ENCODE measurements at regions not wholly inside any gene's neighbourhood (a gene's known extent, or its start where the extent isn't known, plus 50 kb on each side); places are given as distances from the start of the nearest gene placed in this dataset.
A peak's percentile ranks its signal among the peaks of the same experiment; 100 is the strongest.
"Not testable (repeated sequence)": the region's sequence is repeated elsewhere in the genome, so short reads cannot be mapped to it uniquely, and the experiment has no call there.

DNA sequence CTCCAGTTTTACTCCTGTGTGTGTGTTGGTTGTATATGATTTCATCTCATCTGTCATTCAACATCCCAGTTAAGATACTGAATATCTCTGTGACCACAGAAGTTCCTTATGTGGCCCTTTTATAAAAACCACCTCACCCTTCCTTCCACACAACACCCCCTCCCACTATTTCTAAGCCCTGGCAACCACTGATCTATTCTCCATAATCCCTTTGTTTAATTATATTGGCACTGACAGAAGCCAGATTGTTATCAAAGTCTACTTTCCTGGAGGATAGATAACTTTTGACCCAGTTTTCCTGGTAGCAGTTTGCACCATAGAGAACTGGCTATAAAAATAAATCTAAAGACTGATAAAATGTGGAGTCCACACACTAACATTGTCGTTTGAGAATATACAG, 902.8 kb downstream of the SLC16A7 start:
- DNase-seq (ENCODE audit: low spot score) = no peak
- in situ Hi-C loops (cut with HindIII; ENCODE audit: low sequenced_read_pairs) = no loop called here

DNA sequence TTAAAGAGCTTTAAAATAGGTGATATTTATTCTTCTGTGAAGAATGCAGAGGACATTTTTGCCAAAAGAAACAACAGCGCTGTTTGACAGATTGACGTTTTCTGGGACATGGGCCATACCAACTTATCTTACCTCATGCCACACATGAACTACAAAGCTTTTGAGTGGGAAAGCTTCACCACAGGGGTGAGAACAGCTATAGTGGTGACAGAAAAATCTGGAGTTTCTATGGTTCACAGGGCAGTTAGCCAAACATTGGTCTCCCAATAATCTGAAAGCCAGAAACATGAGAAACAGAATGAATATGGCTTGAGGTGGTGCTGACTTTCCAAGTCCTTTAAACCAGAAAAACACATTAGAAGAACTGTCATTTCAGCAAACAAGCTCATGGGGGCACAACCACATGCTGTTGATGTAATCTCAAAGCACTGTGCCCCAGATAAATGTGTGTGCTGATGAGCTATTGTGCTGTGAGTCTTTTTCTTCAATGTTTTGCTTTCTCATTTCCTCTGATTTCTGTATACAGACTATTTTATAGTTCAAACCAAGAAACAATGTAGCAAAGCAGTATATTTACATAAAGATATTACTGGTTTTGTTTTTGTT, 905.4 kb downstream of the SLC16A7 start:
- in situ Hi-C loops (cut with HindIII; ENCODE audit: low sequenced_read_pairs) = no loop called here
- DNase-seq (ENCODE audit: low spot score) = no peak

DNA sequence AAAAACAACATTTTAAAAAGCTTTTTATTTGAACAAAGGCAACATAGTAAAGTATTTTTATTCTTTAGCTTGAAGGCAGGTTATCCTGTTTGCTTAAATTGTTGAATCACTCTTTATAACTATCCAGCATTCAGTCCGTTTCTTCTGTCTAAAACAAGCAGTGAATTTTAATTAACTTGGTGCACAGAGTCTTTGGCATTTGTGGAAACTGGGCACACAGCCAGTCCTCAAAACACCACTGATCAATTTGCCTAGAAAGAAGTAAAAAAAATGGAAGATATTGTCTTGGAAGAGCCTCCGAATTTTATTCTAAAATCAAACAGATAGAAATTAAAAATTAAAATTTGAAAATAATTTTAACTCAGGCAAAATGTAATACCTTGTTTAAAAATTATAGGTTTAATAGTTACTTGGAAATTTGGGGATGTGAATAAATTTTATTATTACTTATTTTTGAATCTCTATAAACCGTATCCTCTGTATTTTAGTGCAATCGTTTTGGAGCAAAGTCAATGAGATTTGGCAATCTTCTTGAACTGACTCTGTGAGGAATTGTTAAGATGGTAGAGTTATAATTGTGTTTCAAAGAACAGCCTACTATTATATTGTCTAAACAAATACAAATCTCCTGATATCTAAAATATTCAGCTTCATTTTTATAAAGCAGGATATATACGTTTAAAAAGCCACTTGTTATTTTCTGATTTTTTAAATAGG, 927.0 kb downstream of the SLC16A7 start:
- in situ Hi-C loops (cut with HindIII; ENCODE audit: low sequenced_read_pairs) = no loop called here
- DNase-seq (ENCODE audit: low spot score) = peak; percentile 27

DNA sequence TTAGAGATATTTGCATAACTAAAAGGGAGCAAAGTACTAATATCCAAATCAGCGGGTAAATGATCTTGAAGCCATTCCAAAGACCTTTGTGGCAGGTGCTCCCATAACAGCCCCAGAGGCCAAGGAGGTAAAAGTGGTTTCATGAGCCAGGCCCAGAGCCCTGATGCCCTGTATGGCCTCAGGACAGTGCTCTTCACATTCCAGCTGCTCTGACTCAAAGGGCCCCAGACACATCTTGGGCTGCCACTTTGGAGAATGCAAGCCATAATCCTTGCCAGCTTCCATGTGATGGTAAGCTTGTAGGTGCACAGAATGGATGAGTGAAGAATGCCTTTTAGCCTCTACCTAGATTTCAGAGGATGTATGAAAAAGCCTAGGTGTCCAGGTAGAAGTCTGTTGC, 933.4 kb downstream of the SLC16A7 start:
- in situ Hi-C loops (cut with HindIII; ENCODE audit: low sequenced_read_pairs) = no loop called here
- no peak for DNase-seq (ENCODE audit: low spot score)

DNA sequence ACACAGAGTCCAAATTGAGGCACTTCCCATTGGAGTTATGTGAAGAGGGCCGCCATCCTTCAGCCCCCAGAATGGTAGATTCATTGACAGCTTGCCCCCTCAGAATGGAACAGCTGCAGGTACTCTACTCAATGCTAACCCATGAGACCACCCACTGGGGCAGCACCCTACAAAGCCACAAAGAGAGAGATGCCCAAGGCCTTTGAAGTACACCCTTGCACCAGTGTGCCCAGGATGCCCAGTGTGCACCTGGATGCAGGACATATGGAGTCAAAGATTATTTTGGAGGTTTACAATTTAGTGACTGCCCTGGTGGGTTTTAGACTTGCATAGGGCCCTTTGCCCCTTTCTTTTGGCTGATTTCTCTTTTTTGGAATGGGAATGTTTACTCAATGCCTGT, 933.9 kb downstream of the SLC16A7 start:
- no peak for DNase-seq (ENCODE audit: low spot score)
- in situ Hi-C loops (cut with HindIII; ENCODE audit: low sequenced_read_pairs) = no loop called here

DNA sequence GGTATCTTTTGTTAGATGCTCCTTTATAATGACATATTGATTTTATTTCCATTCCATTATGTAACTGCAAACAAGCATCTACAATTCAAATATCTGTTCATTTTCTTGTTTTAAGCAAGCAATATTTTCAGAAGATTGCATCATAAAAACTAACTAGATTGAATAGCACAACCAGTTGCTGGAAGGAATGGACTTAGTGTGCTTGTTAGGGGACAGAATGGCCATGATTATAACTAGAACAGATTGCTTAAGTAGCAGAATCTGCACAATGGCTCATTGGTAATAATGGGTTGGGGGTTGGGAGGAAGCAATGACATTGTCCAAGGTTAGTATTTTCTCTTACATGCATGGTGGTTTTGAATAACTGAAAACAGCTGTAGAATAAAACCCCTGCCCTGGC, 939.5 kb downstream of the SLC16A7 start:
- DNase-seq (ENCODE audit: low spot score) = no peak
- in situ Hi-C loops (cut with HindIII; ENCODE audit: low sequenced_read_pairs) = no loop called here

DNA sequence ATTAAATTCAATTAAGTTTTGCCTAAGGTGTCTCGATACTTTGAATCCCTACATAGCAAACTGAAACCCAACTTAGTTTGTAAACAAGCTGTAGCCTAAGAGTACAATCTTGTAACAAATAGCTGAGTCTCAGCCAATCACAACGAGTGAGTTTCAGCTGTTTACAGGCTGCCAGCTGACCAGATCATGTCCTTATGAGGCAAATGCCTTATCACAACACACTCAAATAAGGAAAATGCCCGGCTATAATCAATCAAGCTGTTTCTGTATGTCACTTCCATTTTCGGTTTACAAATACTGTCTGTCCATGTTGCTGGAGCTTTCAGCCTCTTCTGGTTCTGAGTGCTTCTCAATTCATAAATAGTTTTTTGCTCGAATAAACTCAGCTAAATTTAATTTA, 943.8 kb downstream of the SLC16A7 start:
- in situ Hi-C loops (cut with HindIII; ENCODE audit: low sequenced_read_pairs) = no loop called here
- DNase-seq (ENCODE audit: low spot score) = no peak

DNA sequence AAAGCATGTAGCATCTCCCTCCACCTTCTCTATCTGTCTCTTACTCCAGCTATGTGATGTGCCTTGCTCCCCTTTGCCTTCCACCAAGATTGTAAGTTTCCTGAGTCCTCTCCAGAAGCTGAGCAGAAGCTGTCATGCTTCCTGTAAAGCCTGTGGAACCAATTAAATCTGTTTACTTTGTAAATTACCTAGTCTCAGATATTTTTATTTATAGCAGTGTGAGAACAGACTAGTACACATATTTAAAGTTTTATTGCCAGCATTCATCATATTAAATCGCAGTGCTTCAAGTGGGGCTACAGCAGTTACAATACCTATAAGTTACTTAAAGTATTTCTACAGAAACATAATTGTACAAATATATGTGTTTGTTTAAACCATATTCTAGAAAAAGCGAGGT, 973.1 kb downstream of the SLC16A7 start:
- in situ Hi-C loops (cut with HindIII; ENCODE audit: low sequenced_read_pairs) = no loop called here
- no peak for DNase-seq (ENCODE audit: low spot score)

DNA sequence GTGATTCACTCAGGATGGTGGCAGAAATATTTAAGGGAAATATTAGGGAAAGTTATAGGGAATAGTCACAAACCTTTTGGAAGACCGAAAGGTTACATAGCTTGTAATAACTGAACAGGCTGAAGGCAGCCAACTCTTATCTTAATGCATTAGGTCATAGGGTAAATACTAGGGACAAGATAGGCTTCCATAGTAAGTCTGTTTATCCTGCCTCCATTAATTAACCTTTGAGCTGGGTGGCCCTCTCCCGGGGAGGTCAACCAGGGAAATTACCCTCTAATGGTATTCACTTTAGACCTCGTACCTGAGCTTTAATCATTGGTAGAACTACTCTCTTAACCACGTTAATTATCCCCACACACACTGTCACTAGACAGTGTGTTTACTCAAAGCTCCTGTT, 981.8 kb downstream of the SLC16A7 start:
- DNase-seq (ENCODE audit: low spot score) = no peak
- in situ Hi-C loops (cut with HindIII; ENCODE audit: low sequenced_read_pairs) = no loop called here

DNA sequence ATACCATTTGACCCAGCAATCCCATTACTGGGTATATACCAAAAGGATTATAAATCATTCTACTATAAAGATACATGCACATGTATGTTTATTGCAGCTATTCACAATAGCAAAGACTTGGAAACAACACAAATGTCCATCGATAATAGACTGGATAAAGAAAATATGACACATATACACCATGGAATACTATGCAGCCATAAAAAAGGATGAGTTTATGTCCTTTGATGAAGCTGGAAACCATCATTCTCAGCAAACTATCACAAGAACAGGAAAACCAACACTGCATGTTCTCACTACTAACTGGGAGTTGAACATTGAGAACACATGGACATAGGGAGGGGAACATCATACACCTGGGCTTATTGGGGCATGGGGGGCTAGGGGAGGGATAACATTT, 991.8 kb downstream of the SLC16A7 start:
- in situ Hi-C loops (cut with HindIII; ENCODE audit: low sequenced_read_pairs) = not testable (repeated sequence)

DNA sequence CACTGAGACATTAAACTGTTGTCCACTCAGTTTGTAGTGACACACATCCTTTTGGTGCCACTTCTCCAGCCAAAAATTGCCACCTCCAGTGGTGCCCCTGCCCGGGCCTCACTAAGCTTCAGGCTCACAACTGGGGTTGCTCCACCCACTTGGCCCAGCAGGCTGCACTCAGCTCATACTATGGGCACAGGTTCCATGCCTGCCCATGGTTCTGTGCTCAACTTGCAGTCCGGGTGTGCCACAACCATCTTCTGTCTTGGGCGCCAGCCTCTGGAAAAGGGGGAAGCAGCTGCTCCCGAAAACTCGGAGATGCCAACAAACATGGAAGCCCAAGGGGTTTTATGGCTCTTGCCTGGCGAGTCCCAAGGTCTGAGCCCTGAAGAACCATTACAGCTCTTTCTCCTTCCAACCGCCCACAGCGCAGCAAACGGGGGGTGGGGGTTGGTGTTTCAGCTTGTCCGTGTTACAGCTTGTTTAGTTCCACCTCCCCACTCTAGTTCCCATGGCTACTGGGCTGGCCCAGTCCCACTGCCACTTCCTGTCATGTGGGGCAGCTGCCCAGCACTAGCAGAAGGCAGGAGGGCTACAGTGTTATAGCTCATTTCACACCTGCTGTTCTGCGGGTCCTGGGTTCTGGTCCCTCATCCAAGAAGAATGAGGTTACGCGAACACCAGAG, 998.3 kb downstream of the SLC16A7 start:
- in situ Hi-C loops (cut with HindIII; ENCODE audit: low sequenced_read_pairs) = no loop called here
- no peak for DNase-seq (ENCODE audit: low spot score)

More for the DNA sequence above, 991.8 kb downstream of the SLC16A7 start:
- not testable (repeated sequence) for DNase-seq (ENCODE audit: low spot score)

DNA sequence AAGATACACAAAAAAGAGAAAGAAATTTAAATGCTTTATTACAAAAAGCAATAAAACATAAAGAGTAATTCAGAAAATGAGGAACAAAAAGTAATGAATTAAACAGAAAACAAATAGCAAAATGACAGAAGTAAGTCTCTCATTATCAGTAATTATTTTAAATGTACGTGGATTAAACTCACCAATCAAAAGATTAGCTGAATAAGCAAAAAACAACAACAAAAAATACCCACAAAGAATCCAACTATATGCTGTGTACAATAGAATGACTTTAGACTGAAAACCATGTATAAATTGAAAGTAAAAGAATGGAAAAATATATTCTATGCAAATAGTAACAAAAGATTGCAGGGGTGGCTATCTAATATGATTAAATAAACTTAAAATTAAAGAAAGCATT, 1006.8 kb downstream of the SLC16A7 start:
- in situ Hi-C loops (cut with HindIII; ENCODE audit: low sequenced_read_pairs) = no loop called here
- DNase-seq (ENCODE audit: low spot score) = no peak

DNA sequence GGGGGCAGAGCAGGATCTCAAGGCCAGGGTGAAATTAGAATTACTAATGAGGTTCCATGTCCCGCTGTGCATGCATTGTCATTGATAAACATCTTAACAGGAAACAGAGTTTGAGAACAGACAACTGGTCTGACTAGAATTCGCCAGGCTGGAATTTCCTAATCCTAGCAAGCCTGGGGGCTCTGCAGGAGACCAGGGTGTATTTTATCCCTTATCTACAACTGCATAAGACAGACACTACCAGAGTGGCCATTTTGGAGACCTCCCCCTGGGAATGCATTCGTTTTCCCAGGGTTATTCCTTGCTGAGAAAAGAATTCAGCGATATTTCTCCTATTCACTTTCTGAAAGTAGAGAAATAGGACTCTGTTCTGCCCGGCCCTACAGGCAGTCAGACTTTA, 1007.6 kb downstream of the SLC16A7 start:
- in situ Hi-C loops (cut with HindIII; ENCODE audit: low sequenced_read_pairs); DNase-seq (ENCODE audit: low spot score): not testable (repeated sequence)

DNA sequence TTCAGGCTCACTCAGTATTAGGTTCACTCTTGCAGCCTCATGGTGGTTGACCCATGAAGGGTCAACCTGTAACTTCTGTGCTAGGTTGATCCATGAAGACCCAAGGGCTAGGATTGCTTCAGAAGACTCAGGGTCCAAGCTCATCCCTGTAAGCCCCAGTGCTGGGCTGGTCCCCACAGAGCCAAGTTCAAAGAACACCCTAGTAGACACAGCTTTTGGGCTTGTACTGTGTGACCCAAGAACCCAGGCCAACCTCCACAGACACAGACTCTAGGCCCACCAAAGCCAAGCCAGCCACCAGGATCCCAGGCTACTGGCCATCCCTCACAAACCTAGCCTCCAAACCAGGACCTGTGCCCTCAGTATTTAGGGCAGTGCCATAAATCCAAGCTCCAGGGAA, 1020.6 kb downstream of the SLC16A7 start:
- no peak for DNase-seq (ENCODE audit: low spot score)
- in situ Hi-C loops (cut with HindIII; ENCODE audit: low sequenced_read_pairs) = no loop called here

DNA sequence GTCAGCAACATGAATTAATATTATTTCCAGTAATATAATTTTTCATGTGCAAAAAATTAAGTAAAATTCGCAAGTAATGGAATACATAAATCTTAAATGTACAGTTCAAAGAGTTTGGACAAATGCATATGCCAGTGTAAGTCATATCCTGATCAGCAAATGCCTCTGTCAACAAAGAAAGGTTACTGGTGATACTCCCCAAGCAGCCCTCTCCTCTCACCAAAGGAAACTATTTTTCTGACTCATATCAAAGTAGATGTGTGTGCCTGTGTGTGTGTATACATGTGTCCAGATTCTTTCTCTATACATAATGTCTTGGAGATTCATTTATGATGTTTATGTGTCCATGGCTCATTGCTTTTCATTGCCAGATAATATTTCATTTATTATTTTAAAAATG, 1035.0 kb downstream of the SLC16A7 start:
- in situ Hi-C loops (cut with HindIII; ENCODE audit: low sequenced_read_pairs) = no loop called here
- no peak for DNase-seq (ENCODE audit: low spot score)

DNA sequence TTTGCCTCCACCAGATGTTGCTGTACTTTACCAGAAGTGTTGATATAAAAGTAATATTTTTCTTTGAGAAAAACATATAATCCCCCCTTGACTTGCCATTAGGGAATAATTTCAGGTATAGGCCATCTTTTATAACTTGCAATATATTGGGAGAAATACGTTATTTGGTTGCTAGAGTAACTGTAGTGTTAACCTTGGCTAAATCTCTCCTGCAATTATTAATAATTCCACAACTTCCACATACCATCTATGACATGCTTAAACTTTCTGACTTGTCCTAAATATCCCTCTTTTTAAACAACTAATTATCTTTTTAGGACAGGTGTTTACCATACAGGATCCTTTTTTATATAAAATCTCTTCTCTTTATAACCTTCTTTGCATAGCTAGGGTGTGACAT, 1048.2 kb downstream of the SLC16A7 start:
- in situ Hi-C loops (cut with HindIII; ENCODE audit: low sequenced_read_pairs) = no loop called here
- DNase-seq (ENCODE audit: low spot score) = no peak

DNA sequence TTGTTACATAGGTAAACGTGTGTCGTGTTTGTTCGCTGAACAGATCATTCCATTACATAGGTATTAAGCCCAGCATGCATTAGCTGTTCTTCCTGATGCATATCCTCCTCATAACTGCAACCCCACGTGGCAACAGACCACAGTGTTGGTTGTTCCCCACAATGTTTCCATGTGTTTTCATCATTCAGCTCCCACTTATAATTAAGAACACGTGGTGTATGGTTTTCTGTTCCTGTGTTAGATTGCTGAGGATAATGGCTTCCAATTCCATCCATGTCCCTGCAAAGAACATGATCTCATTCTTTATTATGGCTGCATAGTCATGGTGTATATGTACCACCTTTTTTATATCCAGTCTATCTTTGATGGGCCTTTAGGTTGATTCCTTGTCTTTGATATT, 1071.1 kb downstream of the SLC16A7 start:
- no peak for DNase-seq (ENCODE audit: low spot score)
- in situ Hi-C loops (cut with HindIII; ENCODE audit: low sequenced_read_pairs) = no loop called here

DNA sequence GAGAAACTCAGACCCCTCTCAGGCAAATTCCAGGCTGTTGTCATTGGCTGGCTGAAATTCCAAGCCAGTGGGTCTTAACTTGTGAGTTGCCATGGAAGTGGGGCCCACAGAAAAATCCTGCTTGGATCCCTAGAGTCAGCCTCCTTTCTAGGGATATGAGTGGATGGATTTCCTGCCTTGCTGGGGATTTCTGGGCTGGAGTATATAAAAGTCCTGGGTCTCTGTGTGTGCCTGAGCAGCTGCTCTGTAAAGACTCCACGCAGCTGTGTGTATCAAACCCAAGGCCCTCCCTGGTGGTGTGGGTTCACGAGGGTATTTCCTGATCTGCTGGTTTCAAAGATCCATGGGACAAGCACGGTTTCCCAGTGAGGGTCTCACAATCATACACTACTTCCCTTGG, 1077.1 kb downstream of the SLC16A7 start:
- in situ Hi-C loops (cut with HindIII; ENCODE audit: low sequenced_read_pairs) = no loop called here
- DNase-seq (ENCODE audit: low spot score) = no peak

DNA sequence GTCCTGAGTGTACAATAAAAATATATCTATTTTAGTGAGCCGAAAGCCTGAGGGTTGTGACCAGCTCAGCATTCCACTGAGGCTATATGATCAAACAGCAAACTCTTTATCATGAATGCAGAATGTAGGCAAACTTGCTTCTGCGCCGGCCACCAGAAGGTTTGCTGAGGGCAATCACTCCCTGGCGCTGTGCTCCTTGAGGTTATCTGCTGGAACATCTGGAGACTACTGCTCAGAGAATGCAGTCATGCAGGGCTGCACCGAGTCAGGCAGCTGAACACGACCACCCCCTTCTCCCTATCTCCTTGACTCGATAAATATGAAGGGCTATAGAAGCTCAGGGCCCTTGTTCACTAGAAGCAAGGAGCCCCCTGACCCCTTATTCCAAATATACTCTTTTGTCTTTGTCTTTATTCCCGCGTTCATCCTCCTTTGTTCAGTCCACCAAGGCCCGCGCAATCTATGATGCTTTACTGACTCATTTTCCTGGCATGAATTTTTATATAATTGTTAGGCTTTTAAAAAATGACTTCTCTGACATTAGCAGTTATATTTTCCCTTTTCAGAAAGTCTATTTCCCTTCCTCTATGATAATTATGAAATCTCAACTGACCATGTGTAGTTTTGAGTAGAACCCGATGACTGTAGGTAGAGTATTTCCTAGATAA, 1089.3 kb downstream of the SLC16A7 start:
- DNase-seq (ENCODE audit: low spot score) = no peak
- in situ Hi-C loops (cut with HindIII; ENCODE audit: low sequenced_read_pairs) = no loop called here

DNA sequence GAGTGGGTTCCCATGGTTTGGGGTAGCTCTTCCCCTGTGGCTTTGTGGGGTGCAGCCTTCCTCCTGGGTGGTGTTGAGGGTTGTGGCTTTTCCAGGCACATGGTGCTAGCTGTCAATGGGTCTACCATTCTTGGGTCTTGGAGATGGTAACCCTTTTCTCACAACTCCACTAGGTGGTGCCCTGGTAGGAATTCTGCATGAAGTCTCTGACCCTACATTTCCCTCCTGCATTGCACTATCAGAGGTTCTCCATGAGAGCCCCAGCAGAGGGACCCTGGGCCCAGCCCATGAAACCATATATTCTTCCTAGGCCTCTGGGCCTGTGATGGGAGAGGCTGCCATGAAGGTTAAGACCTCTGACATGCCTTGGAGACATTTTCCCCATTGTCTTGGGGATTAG, 1093.3 kb downstream of the SLC16A7 start:
- in situ Hi-C loops (cut with HindIII; ENCODE audit: low sequenced_read_pairs) = no loop called here
- no peak for DNase-seq (ENCODE audit: low spot score)

Measured in G401 (cell line).